ENCODE measurements at regions not wholly inside any gene's neighbourhood (a gene's known extent, or its start where the extent isn't known, plus 50 kb on each side); places are given as distances from the start of the nearest gene placed in this dataset.

GRCh38 chr16:16782153-16782552, 403.2 kb downstream of the NPIPA7 start:
- Histone ChIP-seq H3K36me3 (no peaks in the 10 kb centered on the region), H3K27ac (no peak overlapping the region), H3K27me3 (replicated peaks; ENCODE audit: insufficient read depth) (no peaks in the 10 kb centered on the region), H3K9me3 (no peaks in the 10 kb centered on the region), H3K4me3 (no peak overlapping the region), H3K4me1 (replicated peaks) (no peaks in the 10 kb centered on the region)
- 66% methylated on average over 4 of the region's 4 CpGs for WGBS
- TF ChIP-seq POLR2A (IDR thresholded peaks at IDR 0.05) (no peak), CTCF (IDR thresholded peaks at IDR 0.05) (no peak)
- DNase-seq (ENCODE audit: low spot score): no peak
- intact Hi-C loops (cut with DNase I): no loop called here

GRCh38 chr16:16788004-16788403, 409.1 kb downstream of the NPIPA7 start:
- Histone ChIP-seq H3K27me3 (replicated peaks; ENCODE audit: insufficient read depth) (no peaks in the 10 kb centered on the region), H3K27ac (no peak overlapping the region), H3K36me3 (no peaks in the 10 kb centered on the region), H3K4me1 (replicated peaks) (no peaks in the 10 kb centered on the region), H3K4me3 (no peak overlapping the region), H3K9me3 (no peaks in the 10 kb centered on the region)
- 51% methylated on average over 2 of the region's 2 CpGs for WGBS
- intact Hi-C loops (cut with DNase I): no loop called here
- DNase-seq (ENCODE audit: low spot score): no peak
- no peak for TF ChIP-seq POLR2AphosphoS5 (IDR thresholded peaks at IDR 0.05)
- no peak for TF ChIP-seq POLR2A (IDR thresholded peaks at IDR 0.05)
- no peak for TF ChIP-seq CTCF (IDR thresholded peaks at IDR 0.05)

GRCh38 chr16:16790597-16790996, 411.7 kb downstream of the NPIPA7 start:
- DNase-seq (ENCODE audit: low spot score): no peak
- H3K4me1 ChIP-seq (replicated peaks): no peaks in the 10 kb centered on the region
- H3K27ac ChIP-seq: no peak overlapping the region
- no peaks in the 10 kb centered on the region for H3K27me3 ChIP-seq (replicated peaks; ENCODE audit: insufficient read depth)
- intact Hi-C loops (cut with DNase I): no loop called here
- no peak overlapping the region for H3K4me3 ChIP-seq
- no peak for TF ChIP-seq CTCF (IDR thresholded peaks at IDR 0.05)
- TF ChIP-seq POLR2AphosphoS5 (IDR thresholded peaks at IDR 0.05): no peak
- no peak for TF ChIP-seq POLR2A (IDR thresholded peaks at IDR 0.05)
- H3K9me3 ChIP-seq: no peaks in the 10 kb centered on the region
- H3K36me3 ChIP-seq: no peaks in the 10 kb centered on the region

- Histone ChIP-seq H3K4me3 (no peak overlapping the region), H3K27me3 (replicated peaks; ENCODE audit: insufficient read depth) (no peaks in the 10 kb centered on the region), H3K27ac (no peak overlapping the region), H3K4me1 (replicated peaks) (no peaks in the 10 kb centered on the region), H3K9me3 (no peaks in the 10 kb centered on the region), H3K36me3 (no peaks in the 10 kb centered on the region)
- no peak for TF ChIP-seq POLR2AphosphoS5 (IDR thresholded peaks at IDR 0.05)
- TF ChIP-seq POLR2A (IDR thresholded peaks at IDR 0.05): no peak
- no peak for TF ChIP-seq CTCF (IDR thresholded peaks at IDR 0.05)
- no peak for DNase-seq (ENCODE audit: low spot score)
- WGBS: 85% methylated on average over 1 of the region's 1 CpG
- intact Hi-C loops (cut with DNase I): no loop called here
Observed at GRCh38 chr16:16791051-16791450, 412.1 kb downstream of the NPIPA7 start.

- TF ChIP-seq POLR2AphosphoS5 (IDR thresholded peaks at IDR 0.05): no peak
- TF ChIP-seq CTCF (IDR thresholded peaks at IDR 0.05): no peak
- TF ChIP-seq POLR2A (IDR thresholded peaks at IDR 0.05): no peak
- intact Hi-C loops (cut with DNase I): no loop called here
- Histone ChIP-seq H3K9me3 (no peaks in the 10 kb centered on the region), H3K27me3 (replicated peaks; ENCODE audit: insufficient read depth) (no peaks in the 10 kb centered on the region), H3K4me1 (replicated peaks) (no peaks in the 10 kb centered on the region), H3K36me3 (no peaks in the 10 kb centered on the region), H3K4me3 (no peak overlapping the region), H3K27ac (no peak overlapping the region)
- WGBS: 65% methylated on average over 2 of the region's 2 CpGs
- DNase-seq (ENCODE audit: low spot score): no peak
Observed at GRCh38 chr16:16797239-16797638, 418.3 kb downstream of the NPIPA7 start.

All from prostate gland (tissue), 2 donors.